ENCODE measurements at regions not wholly inside any gene's neighbourhood (a gene's known extent, or its start where the extent isn't known, plus 50 kb on each side); places are given as distances from the start of the nearest gene placed in this dataset.

DNA sequence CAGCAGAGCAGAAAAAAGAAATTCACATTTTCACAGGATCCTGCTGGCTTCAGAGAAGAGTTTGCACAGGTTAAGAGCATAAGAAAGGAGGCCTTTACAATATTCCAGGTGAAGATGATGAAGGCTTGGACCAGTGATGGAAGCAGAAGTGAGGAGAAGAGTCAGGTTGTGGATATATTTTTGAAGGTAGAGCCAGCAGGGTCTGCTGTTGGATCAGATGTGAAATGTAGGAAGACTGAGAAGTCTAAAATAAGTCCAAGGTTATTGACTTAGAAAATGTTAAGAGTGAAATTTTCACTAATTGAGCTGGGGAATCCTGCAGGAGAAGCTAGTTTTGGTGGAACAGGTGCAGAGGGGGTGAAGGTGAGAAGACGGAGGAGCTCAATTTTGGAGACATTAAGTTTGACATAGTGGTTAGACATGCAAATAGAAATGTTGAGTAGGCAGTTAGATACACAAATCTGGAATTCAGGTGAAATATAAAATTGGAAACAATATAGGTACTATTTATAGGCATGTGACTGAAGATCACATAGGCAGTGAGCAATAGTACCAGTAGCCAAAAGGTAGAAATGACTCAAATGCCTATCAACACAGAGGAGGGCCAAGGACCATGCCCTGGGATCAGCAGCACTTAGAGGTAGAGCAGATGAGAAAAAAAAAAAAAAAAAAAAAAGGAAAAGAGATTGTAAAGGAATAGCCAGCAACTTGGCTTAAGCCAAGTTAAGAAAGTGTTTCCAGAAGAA lies 252.0 kb downstream of the AASDHPPT start:
- intact Hi-C loops (cut with DNase I): no loop called here
- 81% methylated on average over 1 of the region's 1 CpG for WGBS

GRCh38 chr11:106331176-106331575 lies 253.7 kb downstream of the AASDHPPT start:
- TF ChIP-seq POLR2A (IDR thresholded peaks at IDR 0.05) (no peak), POLR2AphosphoS5 (IDR thresholded peaks at IDR 0.05) (no peak)
- TF ChIP-seq, protein P1, sequence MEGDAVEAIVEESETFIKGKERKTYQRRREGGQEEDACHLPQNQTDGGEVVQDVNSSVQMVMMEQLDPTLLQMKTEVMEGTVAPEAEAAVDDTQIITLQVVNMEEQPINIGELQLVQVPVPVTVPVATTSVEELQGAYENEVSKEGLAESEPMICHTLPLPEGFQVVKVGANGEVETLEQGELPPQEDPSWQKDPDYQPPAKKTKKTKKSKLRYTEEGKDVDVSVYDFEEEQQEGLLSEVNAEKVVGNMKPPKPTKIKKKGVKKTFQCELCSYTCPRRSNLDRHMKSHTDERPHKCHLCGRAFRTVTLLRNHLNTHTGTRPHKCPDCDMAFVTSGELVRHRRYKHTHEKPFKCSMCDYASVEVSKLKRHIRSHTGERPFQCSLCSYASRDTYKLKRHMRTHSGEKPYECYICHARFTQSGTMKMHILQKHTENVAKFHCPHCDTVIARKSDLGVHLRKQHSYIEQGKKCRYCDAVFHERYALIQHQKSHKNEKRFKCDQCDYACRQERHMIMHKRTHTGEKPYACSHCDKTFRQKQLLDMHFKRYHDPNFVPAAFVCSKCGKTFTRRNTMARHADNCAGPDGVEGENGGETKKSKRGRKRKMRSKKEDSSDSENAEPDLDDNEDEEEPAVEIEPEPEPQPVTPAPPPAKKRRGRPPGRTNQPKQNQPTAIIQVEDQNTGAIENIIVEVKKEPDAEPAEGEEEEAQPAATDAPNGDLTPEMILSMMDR (IDR thresholded peaks at IDR 0.05): no peak
- no peaks in the 10 kb centered on the region for H3K36me3 ChIP-seq
- no peak overlapping the region for H3K27ac ChIP-seq
- H3K9me3 ChIP-seq: no peaks in the 10 kb centered on the region
- no peak for DNase-seq (ENCODE audit: low spot score)
- WGBS: 81% methylated on average over 3 of the region's 3 CpGs
- H3K4me3 ChIP-seq: no peak overlapping the region
- intact Hi-C loops (cut with DNase I): no loop called here
- no peaks in the 10 kb centered on the region for H3K27me3 ChIP-seq (replicated peaks; ENCODE audit: insufficient read depth)
- no peaks in the 10 kb centered on the region for H3K4me1 ChIP-seq (replicated peaks)

More for the DNA sequence above, 252.0 kb downstream of the AASDHPPT start:
- TF ChIP-seq POLR2A (IDR thresholded peaks at IDR 0.05) (no peak), POLR2AphosphoS5 (IDR thresholded peaks at IDR 0.05) (no peak)
- TF ChIP-seq, protein P1 (IDR thresholded peaks at IDR 0.05): no peak
- no peak overlapping the region for H3K4me3 ChIP-seq
- no peaks in the 10 kb centered on the region for H3K36me3 ChIP-seq
- no peak for DNase-seq (ENCODE audit: low spot score)
- no peaks in the 10 kb centered on the region for H3K4me1 ChIP-seq (replicated peaks)
- H3K9me3 ChIP-seq: no peaks in the 10 kb centered on the region
- H3K27me3 ChIP-seq (replicated peaks; ENCODE audit: insufficient read depth): no peaks in the 10 kb centered on the region
- H3K27ac ChIP-seq: no peak overlapping the region

DNA sequence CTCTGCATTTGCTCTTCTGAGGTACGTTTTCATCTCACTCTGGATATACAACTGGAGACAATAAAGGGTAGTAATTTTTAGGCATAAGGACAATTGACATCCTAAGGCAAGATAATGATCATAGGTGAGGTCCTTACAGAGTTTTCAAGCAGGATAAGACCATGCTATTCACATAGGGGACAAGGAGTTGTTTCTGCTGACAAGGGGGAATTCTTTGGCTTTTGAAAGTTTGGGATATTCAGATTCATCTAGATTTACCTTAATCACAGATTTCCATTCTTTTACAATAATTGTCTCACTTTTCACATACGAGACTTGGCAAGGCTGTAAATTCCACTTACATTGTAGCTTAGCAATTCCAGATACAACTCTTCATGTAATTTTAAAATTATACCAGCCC lies 256.2 kb downstream of the AASDHPPT start:
- DNase-seq (ENCODE audit: low spot score): no peak
- Histone ChIP-seq H3K27ac (no peak overlapping the region), H3K36me3 (no peaks in the 10 kb centered on the region), H3K4me3 (no peak overlapping the region), H3K4me1 (replicated peaks) (no peaks in the 10 kb centered on the region), H3K27me3 (replicated peaks; ENCODE audit: insufficient read depth) (no peaks in the 10 kb centered on the region), H3K9me3 (no peaks in the 10 kb centered on the region)
- TF ChIP-seq POLR2AphosphoS5 (IDR thresholded peaks at IDR 0.05): no peak
- no peak for TF ChIP-seq POLR2A (IDR thresholded peaks at IDR 0.05)
- TF ChIP-seq, protein P1 (IDR thresholded peaks at IDR 0.05): no peak
- intact Hi-C loops (cut with DNase I): no loop called here
- 75% methylated on average over 2 of the region's 2 CpGs for WGBS

- no peak for DNase-seq (ENCODE audit: low spot score)
- TF ChIP-seq, protein P1 (IDR thresholded peaks at IDR 0.05): no peak
- TF ChIP-seq POLR2AphosphoS5 (IDR thresholded peaks at IDR 0.05): no peak
- no peak for TF ChIP-seq POLR2A (IDR thresholded peaks at IDR 0.05)
- 20% methylated on average over 2 of the region's 2 CpGs for WGBS
- Histone ChIP-seq H3K9me3 (no peaks in the 10 kb centered on the region), H3K4me3 (no peak overlapping the region), H3K4me1 (replicated peaks) (no peaks in the 10 kb centered on the region), H3K27me3 (replicated peaks; ENCODE audit: insufficient read depth) (no peaks in the 10 kb centered on the region), H3K36me3 (no peaks in the 10 kb centered on the region), H3K27ac (no peak overlapping the region)
- intact Hi-C loops (cut with DNase I): no loop called here
These were observed 266.9 kb downstream of the AASDHPPT start for GRCh38 chr11:106344394-106344793.

DNA sequence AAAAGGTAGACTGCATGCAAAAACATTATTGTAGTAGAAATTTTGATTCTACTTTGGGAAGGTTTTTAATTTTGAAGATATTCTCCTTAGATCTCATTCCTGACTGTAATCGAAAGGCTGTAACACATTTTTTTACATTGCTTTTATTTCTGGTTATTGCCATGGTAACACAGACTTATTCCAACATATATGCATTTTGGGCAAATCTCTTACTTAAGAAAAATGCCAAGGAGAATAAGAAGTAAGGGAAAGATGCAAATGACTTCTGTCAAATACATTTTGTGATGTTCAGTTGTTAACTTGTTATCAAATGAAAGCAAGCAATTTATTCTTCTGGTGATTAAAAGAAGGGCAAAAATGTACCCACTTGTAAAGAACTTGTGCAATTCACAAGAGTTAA lies 267.5 kb downstream of the AASDHPPT start:
- TF ChIP-seq, protein P1 (IDR thresholded peaks at IDR 0.05): no peak
- no peak for TF ChIP-seq POLR2A (IDR thresholded peaks at IDR 0.05)
- TF ChIP-seq POLR2AphosphoS5 (IDR thresholded peaks at IDR 0.05): no peak
- Histone ChIP-seq H3K36me3 (no peaks in the 10 kb centered on the region), H3K27ac (no peak overlapping the region), H3K27me3 (replicated peaks; ENCODE audit: insufficient read depth) (no peaks in the 10 kb centered on the region), H3K4me3 (no peak overlapping the region), H3K9me3 (no peaks in the 10 kb centered on the region), H3K4me1 (replicated peaks) (no peaks in the 10 kb centered on the region)
- intact Hi-C loops (cut with DNase I): no loop called here
- WGBS: 87% methylated on average over 1 of the region's 1 CpG
- no peak for DNase-seq (ENCODE audit: low spot score)

Measured in prostate gland (tissue), 2 donors.